ENCODE measurements at regions not wholly inside any gene's neighbourhood (a gene's known extent, or its start where the extent isn't known, plus 50 kb on each side); places are given as distances from the start of the nearest gene placed in this dataset.

DNA sequence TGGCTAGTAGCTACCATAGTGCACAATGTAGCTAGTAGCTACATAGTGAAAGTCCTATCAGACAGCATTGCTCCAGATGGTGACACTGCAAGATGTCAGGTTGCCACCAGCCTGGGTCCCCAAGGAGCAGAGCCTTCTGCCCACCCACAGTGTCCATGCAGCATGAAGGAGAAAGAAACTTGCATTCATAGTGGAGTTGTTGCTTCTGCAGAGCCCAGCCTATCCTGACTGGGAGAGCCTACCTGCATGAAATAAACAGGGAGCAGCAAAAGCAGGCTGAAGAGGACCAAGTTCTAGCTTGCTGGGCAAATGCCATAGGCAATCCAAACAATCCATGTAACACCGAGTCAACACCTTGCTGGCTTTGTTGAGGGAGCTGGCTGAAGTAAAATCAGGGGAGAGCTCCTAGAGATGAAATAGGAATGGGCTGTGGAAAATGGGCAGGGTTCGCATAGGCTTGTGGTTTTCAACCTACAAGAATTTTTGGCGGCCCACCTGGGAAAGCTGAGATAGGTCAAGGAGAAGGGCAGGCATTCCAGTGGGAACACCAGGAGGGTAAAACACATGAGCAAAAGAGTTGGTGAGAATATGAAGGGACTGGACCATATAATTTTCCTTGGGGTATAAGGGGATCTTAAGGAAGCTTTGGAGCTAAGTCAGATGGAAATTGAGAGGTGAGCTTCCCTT lies 195.8 kb downstream of the CYP26B1 start:
- H2AFZ ChIP-seq (ENCODE audit: low read depth, low read length) = no peak overlapping the region
- intact Hi-C loops (cut with micrococcal nuclease) = no loop called here
- no TSS peak for BruUV-seq (replicated peaks)

More for the DNA sequence above, 195.8 kb downstream of the CYP26B1 start:
- no peaks in the 10 kb centered on the region for H3K79me2 ChIP-seq (ENCODE audit: control insufficient read depth, insufficient read depth, low read length)
- no peak overlapping the region for H3K9ac ChIP-seq (ENCODE audit: insufficient read depth in 1 of 2, low read depth in 2 of 2, low read length in 2 of 2)
- TF ChIP-seq MEF2A (IDR thresholded peaks at IDR 0.05; ENCODE audit: control insufficient read depth, low read depth, low read length) = no peak
- TF ChIP-seq TAF7 (tag; IDR thresholded peaks at IDR 0.05) = no peak
- TF ChIP-seq PCBP1 (IDR thresholded peaks at IDR 0.05; ENCODE audit: low read depth, low read length, poor library complexity, severe bottlenecking) = no peak
- TF ChIP-seq, protein P1, sequence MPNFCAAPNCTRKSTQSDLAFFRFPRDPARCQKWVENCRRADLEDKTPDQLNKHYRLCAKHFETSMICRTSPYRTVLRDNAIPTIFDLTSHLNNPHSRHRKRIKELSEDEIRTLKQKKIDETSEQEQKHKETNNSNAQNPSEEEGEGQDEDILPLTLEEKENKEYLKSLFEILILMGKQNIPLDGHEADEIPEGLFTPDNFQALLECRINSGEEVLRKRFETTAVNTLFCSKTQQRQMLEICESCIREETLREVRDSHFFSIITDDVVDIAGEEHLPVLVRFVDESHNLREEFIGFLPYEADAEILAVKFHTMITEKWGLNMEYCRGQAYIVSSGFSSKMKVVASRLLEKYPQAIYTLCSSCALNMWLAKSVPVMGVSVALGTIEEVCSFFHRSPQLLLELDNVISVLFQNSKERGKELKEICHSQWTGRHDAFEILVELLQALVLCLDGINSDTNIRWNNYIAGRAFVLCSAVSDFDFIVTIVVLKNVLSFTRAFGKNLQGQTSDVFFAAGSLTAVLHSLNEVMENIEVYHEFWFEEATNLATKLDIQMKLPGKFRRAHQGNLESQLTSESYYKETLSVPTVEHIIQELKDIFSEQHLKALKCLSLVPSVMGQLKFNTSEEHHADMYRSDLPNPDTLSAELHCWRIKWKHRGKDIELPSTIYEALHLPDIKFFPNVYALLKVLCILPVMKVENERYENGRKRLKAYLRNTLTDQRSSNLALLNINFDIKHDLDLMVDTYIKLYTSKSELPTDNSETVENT (CRISPR knock-in tag; IDR thresholded peaks at IDR 0.05) = no peak
- TF ChIP-seq HDAC2 (IDR thresholded peaks at IDR 0.05) = no peak
- TF ChIP-seq MTA3 (IDR thresholded peaks at IDR 0.05; ENCODE audit: borderline replicate concordance) = no peak
- TF ChIP-seq MCM3 (IDR thresholded peaks at IDR 0.05) = no peak
- TF ChIP-seq FOXA3 (CRISPR knock-in tag; conservative IDR thresholded peaks at IDR 0.05 in 1 of 2, IDR thresholded peaks at IDR 0.05 in 1 of 2) = no peak
- TF ChIP-seq, protein P2, sequence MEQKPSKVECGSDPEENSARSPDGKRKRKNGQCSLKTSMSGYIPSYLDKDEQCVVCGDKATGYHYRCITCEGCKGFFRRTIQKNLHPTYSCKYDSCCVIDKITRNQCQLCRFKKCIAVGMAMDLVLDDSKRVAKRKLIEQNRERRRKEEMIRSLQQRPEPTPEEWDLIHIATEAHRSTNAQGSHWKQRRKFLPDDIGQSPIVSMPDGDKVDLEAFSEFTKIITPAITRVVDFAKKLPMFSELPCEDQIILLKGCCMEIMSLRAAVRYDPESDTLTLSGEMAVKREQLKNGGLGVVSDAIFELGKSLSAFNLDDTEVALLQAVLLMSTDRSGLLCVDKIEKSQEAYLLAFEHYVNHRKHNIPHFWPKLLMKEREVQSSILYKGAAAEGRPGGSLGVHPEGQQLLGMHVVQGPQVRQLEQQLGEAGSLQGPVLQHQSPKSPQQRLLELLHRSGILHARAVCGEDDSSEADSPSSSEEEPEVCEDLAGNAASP (IDR thresholded peaks at IDR 0.05) = no peak
- no peak for TF ChIP-seq ZC3H11A (IDR thresholded peaks at IDR 0.05; ENCODE audit: low read depth, low read length)
- TF ChIP-seq MYNN (IDR thresholded peaks at IDR 0.05) = no peak
- no peak for TF ChIP-seq MYNN (CRISPR knock-in tag; IDR thresholded peaks at IDR 0.05)
- no peak for TF ChIP-seq SRSF7 (optimal IDR thresholded peaks at IDR 0.05; ENCODE audit: low read depth, low read length)
- TF ChIP-seq, protein P3, sequence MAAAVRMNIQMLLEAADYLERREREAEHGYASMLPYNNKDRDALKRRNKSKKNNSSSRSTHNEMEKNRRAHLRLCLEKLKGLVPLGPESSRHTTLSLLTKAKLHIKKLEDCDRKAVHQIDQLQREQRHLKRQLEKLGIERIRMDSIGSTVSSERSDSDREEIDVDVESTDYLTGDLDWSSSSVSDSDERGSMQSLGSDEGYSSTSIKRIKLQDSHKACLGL (CRISPR knock-in tag; IDR thresholded peaks at IDR 0.05; ENCODE audit: borderline replicate concordance, poor library complexity, severe bottlenecking) = no peak
- TF ChIP-seq SLC30A9 (CRISPR knock-in tag; IDR thresholded peaks at IDR 0.05) = no peak
- TF ChIP-seq ZNF699 (CRISPR knock-in tag; IDR thresholded peaks at IDR 0.05; ENCODE audit: insufficient replicate concordance) = no peak
- no peaks in the 10 kb centered on the region; the same call in 1 of the 2 replicates for H3K9me3 ChIP-seq (replicated peaks; ENCODE audit: control insufficient read depth, insufficient read depth, low read depth, low read length)
- H3K4me3 ChIP-seq = no peak overlapping the region
- no peak overlapping the region for H3K4me2 ChIP-seq (ENCODE audit: insufficient read depth, low read length)
- POLR2A ChIA-PET = interaction anchor here (0.6 to 1.5 kb wide), 4 partner anchors 8 to 167 kb away, joined by 3 to 5 read pairs (median 3); no protein-coding TSS in a partner anchor
- no peaks in the 10 kb centered on the region for H4K20me1 ChIP-seq (replicated peaks; ENCODE audit: control insufficient read depth, insufficient read depth, low read length)
- H3K27ac ChIP-seq (ENCODE audit: extremely low read depth, low read depth, low read length) = no peak overlapping the region
- H3K36me3 ChIP-seq (ENCODE audit: control insufficient read depth, insufficient read depth, low read length) = no peaks in the 10 kb centered on the region
- no peaks in the 10 kb centered on the region; a peak in 1 of 5 replicates for H3K4me1 ChIP-seq (replicated peaks in 1 of 2; ENCODE audit: control insufficient read depth in 2 of 2, insufficient read depth in 2 of 2, low read length in 2 of 2)
- no peak for FAIRE-seq
- DNase-seq (ENCODE audit: extremely low read depth in 1 of 4, low spot score in 3 of 4) = no peak
- 10% methylated on average over 3 of the region's 3 CpGs for WGBS (ENCODE audit: insufficient coverage, low coverage, missing lambda C conversion rate)
- ATAC-seq = no peak
- CTCF ChIA-PET (ENCODE audit: low intra/inter-chr PET ratio) = no interaction called here
- no peaks in the 10 kb centered on the region for H3K9me1 ChIP-seq (ENCODE audit: control insufficient read depth, insufficient read depth, low read length)
- in situ Hi-C loops (cut with MboI) = no loop called here
- H3K27me3 ChIP-seq (ENCODE audit: control insufficient read depth in 2 of 2, insufficient read depth in 2 of 2, low read length in 2 of 2) = peaks cover 2 to 7% of the 10 kb centered on the region in 2 experiments; a peak in 2 of 5 replicates

Data from K562 (cell line).